ENCODE measurements at regions not wholly inside any gene's neighbourhood (a gene's known extent, or its start where the extent isn't known, plus 50 kb on each side); places are given as distances from the start of the nearest gene placed in this dataset.

GRCh38 chr2:2892378-2892777 lies 485.2 kb downstream of the EIPR1 start:
- TF ChIP-seq EZH2 (IDR thresholded peaks at IDR 0.05; ENCODE audit: borderline replicate concordance, low read length) (no peak), CTCF (IDR thresholded peaks at IDR 0.05; ENCODE audit: low read length) (no peak)
- no peak overlapping the region for H3K4me3 ChIP-seq (ENCODE audit: low read depth, low read length, poor library complexity, severe bottlenecking)
- no peaks in the 10 kb centered on the region for H3K79me2 ChIP-seq (ENCODE audit: insufficient read depth, low read length)
- H3K9me2 ChIP-seq (ENCODE audit: low read depth, low read length) = no peaks in the 10 kb centered on the region
- no peaks in the 10 kb centered on the region for H4K20me1 ChIP-seq (ENCODE audit: insufficient read depth, low read length)
- H3F3A ChIP-seq (ENCODE audit: insufficient read depth, low read length) = no peaks in the 10 kb centered on the region
- no peaks in the 10 kb centered on the region for H3K27me3 ChIP-seq (ENCODE audit: insufficient read depth, low read length)
- H3K27ac ChIP-seq (ENCODE audit: low read depth, low read length, poor library complexity, severe bottlenecking) = no peak overlapping the region
- H2AFZ ChIP-seq (ENCODE audit: low read length) = no peak overlapping the region
- H3K9ac ChIP-seq (ENCODE audit: low read length) = no peak overlapping the region
- H3K4me2 ChIP-seq (ENCODE audit: low read length) = no peak overlapping the region
- H3K4me1 ChIP-seq (ENCODE audit: insufficient read depth, low read length, severe bottlenecking) = no peaks in the 10 kb centered on the region
- no peaks in the 10 kb centered on the region for H3K36me3 ChIP-seq (ENCODE audit: insufficient read depth, low read length)
- H3K9me3 ChIP-seq (ENCODE audit: low read length) = no peaks in the 10 kb centered on the region

GRCh38 chr2:2890901-2891300 lies 486.7 kb downstream of the EIPR1 start:
- no peak for TF ChIP-seq CTCF (IDR thresholded peaks at IDR 0.05; ENCODE audit: low read length)
- no peak for TF ChIP-seq EZH2 (IDR thresholded peaks at IDR 0.05; ENCODE audit: borderline replicate concordance, low read length)

GRCh38 chr2:2890246-2890645 lies 487.4 kb downstream of the EIPR1 start:
- Histone ChIP-seq H3K27me3 (ENCODE audit: insufficient read depth, low read length) (no peaks in the 10 kb centered on the region), H3K36me3 (ENCODE audit: insufficient read depth, low read length) (no peaks in the 10 kb centered on the region), H3K4me2 (ENCODE audit: low read length) (no peak overlapping the region), H3K4me3 (ENCODE audit: low read depth, low read length, poor library complexity, severe bottlenecking) (no peak overlapping the region), H3F3A (ENCODE audit: insufficient read depth, low read length) (no peaks in the 10 kb centered on the region), H3K9ac (ENCODE audit: low read length) (no peak overlapping the region), H3K27ac (ENCODE audit: low read depth, low read length, poor library complexity, severe bottlenecking) (no peak overlapping the region), H3K4me1 (ENCODE audit: insufficient read depth, low read length, severe bottlenecking) (no peaks in the 10 kb centered on the region), H3K9me3 (ENCODE audit: low read length) (no peaks in the 10 kb centered on the region), H2AFZ (ENCODE audit: low read length) (no peak overlapping the region), H3K9me2 (ENCODE audit: low read depth, low read length) (no peaks in the 10 kb centered on the region), H4K20me1 (ENCODE audit: insufficient read depth, low read length) (no peaks in the 10 kb centered on the region), H3K79me2 (ENCODE audit: insufficient read depth, low read length) (no peaks in the 10 kb centered on the region)
- no peak for TF ChIP-seq EZH2 (IDR thresholded peaks at IDR 0.05; ENCODE audit: borderline replicate concordance, low read length)
- no peak for TF ChIP-seq CTCF (IDR thresholded peaks at IDR 0.05; ENCODE audit: low read length)

More at GRCh38 chr2:2890901-2891300, 486.7 kb downstream of the EIPR1 start:
- no peaks in the 10 kb centered on the region for H4K20me1 ChIP-seq (ENCODE audit: insufficient read depth, low read length)
- no peaks in the 10 kb centered on the region for H3F3A ChIP-seq (ENCODE audit: insufficient read depth, low read length)
- no peaks in the 10 kb centered on the region for H3K27me3 ChIP-seq (ENCODE audit: insufficient read depth, low read length)
- H3K9ac ChIP-seq (ENCODE audit: low read length) = no peak overlapping the region
- H3K9me2 ChIP-seq (ENCODE audit: low read depth, low read length) = no peaks in the 10 kb centered on the region
- H3K4me2 ChIP-seq (ENCODE audit: low read length) = no peak overlapping the region
- H3K4me3 ChIP-seq (ENCODE audit: low read depth, low read length, poor library complexity, severe bottlenecking) = no peak overlapping the region
- no peaks in the 10 kb centered on the region for H3K79me2 ChIP-seq (ENCODE audit: insufficient read depth, low read length)
- no peak overlapping the region for H2AFZ ChIP-seq (ENCODE audit: low read length)
- H3K36me3 ChIP-seq (ENCODE audit: insufficient read depth, low read length) = no peaks in the 10 kb centered on the region
- H3K27ac ChIP-seq (ENCODE audit: low read depth, low read length, poor library complexity, severe bottlenecking) = no peak overlapping the region
- no peaks in the 10 kb centered on the region for H3K9me3 ChIP-seq (ENCODE audit: low read length)
- H3K4me1 ChIP-seq (ENCODE audit: insufficient read depth, low read length, severe bottlenecking) = no peaks in the 10 kb centered on the region
